Fibroblast of skin of scalp (primary cell): ENCODE measurements at regions not wholly inside any gene's neighbourhood (a gene's known extent, or its start where the extent isn't known, plus 50 kb on each side); places are given as distances from the start of the nearest gene placed in this dataset.

Source experiments
- DNase-seq: peaks from one replicate; pipeline ENCODE4 v3.0.0-alpha.2; 2013

DNA sequence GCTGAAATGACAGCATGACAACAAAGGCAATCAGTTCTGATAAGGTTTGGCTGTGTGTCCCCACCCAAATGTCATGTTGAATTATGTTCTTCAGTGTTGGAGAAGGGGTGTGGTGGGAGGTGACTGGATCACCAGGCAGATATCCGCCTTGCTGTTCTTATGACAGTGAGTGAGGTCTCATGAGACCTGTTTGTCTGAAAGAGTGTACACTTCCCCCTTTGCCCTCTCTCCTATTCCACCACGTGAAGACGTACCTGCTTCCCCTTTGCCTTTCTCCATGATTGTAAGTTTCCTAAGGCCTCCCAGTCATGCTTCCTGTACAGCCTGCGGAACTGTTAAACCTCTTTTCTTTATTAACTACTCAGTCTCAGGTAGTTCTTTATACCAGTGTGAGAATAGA, 553.0 kb downstream of the DCDC2C start:
- DNase-seq: no peak

DNA sequence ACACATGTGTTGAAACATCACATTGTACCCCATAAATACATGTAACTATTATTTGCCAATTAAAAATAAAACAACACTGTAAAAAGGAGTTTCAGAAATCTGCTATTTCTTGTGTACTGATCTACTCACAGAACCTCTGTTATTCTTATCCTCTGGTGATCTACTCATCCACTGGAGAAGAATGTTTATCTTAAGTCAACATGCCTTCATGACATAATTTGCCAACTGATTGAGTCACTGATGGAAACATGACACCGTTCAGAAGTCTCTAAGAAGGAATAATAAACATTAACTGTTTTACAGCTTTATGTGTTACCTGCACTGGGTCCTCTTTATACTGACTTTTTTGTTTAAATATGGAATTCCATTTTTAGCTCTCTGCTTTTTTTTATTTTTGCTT, 555.2 kb downstream of the DCDC2C start:
- DNase-seq: peak; percentile 3

DNA sequence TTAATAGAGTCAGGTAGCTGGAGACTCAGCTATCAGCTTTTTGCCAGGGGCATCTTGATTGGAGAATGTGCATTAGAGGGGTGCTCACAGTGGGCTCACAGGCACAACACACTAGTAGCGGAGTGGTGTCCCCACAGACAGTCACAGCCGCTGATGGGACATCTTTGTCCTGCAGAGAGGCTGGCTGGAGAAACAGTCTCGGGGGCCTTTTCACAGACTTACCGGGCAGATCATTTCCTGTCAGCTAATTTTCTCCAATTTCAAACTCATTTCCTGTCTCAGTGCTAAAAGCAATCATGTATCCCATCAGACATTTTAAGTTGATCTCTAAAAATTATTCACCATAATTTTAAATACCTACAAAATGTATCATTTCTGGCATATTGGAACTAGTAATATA, 562.6 kb downstream of the DCDC2C start:
- no peak for DNase-seq

DNA sequence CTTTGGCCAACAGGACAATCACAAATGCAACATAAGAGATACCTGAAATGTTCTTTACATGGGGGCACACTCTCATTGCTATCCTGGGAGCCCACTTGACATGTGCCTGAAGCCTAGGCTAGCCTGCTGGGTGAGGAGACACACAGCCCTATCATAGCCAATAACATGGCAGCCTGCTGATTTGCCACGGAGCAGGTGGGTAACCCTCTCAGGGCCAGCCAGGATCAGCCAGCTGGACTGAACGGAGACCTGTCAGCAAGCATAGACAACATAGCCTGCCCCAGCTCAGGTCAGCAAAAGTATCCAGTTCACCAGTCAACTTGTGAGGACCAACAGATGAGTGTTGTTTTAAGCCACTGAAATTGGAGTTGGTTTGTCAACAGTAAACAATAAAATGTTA, 566.5 kb downstream of the DCDC2C start:
- DNase-seq: no peak

DNA sequence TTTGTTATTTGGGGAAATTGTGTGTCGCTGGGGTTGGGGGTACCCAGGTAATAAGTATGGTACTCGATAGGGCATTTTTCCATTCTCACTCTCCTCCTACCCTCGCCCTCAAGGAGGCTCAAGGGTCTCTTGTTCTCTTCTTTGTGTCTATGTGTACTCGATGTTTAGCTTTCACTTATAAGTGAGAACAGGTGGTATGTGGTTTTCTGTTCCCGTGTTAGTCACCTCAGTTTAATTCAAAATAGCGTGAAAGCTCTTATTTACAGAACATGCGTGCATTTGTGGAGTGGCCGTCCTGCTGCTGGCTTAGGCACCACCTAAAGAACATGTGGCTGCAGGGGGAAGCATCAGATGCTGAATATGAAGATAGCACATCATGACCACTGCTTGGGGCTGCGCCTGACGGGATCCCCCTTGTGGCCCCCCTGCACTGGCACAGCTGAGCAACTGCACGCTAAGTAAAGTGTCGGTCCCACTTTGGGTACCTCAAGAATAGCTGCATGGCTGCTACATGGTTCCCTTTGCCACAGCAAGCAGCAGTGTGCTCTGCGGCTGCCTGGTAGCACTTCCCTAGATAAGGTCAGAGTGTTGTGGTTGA, 569.0 kb downstream of the DCDC2C start:
- no peak for DNase-seq

DNA sequence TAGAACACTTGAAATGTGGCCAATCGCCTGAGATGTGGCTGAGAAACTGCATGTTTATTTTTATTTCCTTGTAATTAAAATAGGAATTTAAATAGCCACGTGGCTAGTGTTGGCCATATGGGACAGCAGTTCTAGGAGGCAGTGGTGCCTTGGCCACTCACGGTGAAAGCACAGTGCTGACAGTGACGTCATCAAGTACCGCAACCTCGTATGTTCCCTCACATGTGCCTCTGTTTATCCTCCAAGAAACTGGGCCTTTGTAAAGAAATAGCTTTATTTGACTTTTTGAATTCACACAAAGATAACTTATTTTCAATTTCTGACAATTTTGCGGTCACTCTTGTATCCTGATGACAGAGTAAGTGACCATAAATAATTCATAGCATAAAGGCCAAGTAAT, 575.0 kb downstream of the DCDC2C start:
- no peak for DNase-seq

DNA sequence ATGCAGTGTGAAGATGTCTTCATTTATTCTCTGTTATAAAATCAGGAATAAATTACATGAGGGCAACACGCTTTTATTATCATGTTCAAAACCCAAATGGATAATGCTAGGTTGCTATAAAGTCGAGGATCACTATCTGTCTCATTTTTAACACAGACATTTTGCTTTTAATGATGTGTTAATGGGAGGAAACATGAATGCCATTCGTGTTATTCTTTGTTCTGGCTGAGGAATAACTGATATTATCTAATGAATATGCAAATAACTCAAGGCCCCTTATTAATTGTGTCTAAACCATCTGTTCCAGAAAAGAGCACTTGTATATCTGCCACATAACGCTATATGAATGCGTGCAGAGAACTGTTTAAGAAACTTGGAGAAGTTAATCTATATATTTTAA, 576.1 kb downstream of the DCDC2C start:
- DNase-seq: no peak

DNA sequence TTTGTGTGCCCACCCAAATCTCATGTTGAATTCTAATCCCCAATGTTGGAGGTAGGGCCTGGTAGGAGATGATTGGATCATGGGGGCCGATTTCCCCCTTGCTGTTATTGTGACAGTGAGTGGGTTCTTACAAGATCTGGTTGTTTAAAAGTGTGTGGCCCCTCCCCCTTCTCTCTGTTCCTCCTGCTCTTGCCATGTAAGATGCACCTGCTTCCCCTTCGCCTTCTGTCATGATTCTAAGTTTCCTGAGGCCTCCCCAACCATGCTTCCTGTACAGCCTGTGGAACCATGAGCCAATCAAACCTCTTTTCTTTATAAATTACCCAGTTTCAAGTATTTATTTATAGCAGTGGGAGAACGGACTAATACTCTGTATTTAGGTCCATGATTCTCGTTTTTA, 588.1 kb downstream of the DCDC2C start:
- DNase-seq: no peak

DNA sequence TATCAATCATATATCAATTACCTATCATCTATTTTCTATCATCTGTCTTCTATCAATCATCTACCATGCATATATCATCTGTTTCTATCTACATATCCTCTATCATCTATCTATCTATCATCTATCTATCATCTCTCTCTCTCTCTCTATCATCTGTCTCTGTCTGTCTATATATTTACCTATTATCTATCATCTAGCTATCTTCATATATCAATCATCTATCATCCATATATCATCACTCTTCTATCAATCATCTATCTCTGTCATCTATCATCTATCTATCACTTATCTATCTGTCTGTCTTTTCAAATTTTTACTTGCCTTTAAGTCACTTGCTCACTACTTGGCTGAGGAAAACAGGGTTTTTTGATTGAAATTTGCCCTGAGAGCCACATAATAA, 592.3 kb downstream of the DCDC2C start:
- DNase-seq: no peak

DNA sequence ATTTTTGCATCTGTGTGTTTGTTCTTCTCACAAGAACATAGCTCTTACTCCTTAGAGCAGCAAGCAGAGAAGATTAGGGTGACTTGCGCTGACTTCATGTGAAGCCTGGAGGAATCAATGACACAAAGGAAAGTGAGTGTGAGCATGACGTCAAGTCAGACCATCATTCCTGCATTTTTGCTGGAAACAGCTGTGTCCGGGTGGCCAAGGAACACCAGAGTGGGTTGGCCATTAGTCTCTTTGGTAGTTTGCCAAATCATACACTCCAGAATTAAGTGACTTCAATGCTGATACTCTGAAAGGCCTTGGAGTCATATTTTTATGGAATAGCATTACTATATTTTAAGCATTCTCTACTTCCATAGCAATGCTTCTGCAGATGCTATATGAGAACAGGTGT, 597.2 kb downstream of the DCDC2C start:
- no peak for DNase-seq

DNA sequence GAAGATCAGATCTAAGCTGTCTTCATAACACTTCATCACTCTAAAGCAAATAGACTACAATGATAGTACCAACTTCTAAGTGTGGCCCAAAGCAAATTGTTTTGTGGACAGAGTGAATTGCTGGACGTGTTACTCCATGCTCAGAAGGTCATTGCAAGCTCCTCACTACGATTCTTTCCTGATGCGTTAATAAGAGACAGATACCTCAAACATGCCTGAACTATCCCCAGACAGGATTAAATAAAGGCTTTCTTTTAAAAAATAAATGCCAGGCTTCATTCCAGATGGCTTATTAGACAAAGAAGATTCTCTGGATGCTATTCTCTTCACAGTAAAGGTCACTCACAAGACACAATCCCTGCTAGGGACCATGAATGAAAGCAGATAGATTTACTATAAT, 621.2 kb downstream of the DCDC2C start:
- no peak for DNase-seq

DNA sequence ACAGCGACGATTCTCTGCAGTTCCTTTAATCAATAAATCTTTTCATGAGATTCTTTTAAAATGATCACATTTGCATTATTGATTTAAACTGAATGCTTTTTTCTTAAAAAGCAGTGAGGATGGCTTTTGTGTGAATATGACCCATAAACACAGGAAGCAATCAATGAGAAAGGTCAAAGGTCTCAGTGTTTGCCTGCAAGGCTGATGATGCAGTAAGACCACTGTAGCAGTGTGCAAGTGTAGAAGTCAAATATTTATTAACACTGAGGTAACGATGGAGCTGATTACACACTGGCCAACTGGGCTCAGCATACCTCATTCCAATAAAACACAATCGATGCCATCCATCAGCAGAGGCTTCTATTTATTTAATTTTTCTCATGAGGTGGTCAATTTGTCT, 633.5 kb downstream of the DCDC2C start:
- no peak for DNase-seq

DNA sequence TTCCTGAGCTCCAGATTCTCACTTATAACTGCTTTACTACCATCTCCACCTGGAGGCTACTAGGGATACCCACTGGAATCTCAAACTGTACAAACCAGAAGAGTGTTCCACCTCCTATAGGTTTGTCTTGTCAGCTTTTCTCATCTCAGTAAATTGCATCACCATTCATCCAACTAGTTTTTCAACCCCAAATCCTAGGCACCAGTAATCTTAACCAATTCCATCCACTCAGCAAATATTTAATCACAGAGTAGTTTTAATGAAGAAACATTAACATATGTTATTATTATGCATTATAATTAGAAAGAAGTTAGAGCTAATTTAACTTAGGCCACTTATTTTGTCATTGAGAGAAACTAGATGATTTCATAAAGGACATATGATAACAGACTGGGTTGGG, 635.0 kb downstream of the DCDC2C start:
- no peak for DNase-seq

DNA sequence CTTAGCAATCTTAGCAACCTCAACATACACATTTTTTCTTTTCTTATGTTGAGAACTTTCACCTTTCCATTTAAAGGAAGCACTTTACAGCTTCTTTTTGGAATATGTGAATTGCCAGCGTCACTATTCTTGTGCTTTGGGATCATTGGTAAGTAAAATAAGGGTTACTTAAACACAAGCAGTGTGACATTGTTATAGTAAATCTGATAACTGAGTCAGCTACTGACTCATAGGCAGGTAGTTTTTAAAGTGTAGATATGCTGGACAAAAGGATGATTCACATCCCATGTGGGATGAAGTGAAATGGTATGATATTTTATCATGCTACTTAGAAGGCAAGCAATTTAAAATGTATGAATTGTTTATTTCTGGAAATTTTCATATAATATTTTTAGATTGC, 637.2 kb downstream of the DCDC2C start:
- no peak for DNase-seq

DNA sequence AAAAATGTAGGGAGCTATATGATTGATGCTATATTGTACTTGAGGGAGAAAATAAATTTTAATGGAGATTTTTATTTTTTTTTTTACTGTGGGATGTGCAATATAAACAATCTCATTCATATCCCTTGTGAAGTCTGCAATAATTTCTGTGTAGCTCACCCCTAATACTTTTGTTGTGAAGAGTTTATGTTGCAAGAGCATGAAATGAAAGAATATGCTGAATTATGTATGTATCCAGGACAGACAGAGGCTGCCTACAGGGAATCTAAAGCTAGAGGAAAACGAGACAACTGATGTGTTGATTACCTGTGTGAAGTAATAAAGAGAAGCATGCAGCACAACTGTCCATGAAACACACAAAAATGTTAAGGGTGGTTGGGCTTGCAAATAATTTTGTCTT, 643.3 kb downstream of the DCDC2C start:
- DNase-seq: no peak

DNA sequence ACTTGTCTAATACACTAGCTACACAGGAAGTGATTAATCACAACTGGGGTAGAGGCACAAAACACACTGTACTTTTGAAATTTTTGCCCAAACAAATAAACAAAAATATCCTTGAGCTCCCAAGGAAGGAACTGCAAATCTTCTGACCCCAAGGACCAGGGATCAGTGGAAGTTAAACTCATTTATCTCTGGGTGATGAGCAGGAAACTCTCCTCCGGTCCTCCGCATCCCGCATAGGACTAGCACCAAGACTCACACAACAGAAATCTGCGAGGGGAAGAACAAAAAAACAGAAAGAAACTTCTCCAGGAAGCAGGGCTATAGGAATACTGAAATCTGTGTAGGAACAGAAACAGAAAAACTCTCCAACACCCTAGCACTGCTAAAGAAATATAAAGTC, 650.3 kb downstream of the DCDC2C start:
- DNase-seq: no peak

DNA sequence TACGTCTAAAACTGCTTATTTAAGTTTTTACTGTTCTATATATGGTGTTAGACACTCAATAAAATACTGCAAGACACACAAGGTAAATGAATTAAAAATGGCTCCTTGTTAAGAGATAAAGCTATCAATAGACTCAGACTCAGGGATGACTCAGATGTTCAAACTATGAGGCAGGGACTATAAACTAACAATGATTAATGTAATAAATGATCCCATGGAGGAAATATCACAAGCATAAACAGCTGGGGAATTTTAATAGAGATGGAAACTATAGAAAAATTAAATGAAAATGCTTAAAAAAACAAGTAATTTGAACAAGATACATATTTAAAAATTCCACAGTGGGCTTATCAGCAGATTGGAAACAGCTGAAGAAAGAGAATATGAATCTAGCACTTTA, 650.8 kb downstream of the DCDC2C start:
- DNase-seq: no peak

DNA sequence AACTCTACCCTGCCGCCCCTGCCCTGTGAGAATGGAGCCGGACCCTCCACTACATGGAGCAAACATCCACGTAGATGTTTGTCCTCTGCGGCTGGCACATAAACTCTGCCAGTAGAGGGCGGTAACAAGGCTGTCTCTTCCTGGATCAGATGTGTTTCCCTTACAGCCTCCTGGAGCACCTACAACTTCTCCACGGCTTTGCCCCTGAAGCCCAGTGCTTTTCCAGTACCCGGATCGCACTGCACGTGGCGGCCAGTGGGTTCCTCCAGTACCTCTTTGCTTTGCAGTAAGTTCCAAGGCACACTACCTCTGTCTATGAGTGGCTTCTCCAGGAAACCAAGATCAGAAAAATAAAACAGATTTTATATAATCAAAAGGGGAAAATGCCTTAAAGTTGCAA, 651.3 kb downstream of the DCDC2C start:
- peak; percentile 4 for DNase-seq

DNA sequence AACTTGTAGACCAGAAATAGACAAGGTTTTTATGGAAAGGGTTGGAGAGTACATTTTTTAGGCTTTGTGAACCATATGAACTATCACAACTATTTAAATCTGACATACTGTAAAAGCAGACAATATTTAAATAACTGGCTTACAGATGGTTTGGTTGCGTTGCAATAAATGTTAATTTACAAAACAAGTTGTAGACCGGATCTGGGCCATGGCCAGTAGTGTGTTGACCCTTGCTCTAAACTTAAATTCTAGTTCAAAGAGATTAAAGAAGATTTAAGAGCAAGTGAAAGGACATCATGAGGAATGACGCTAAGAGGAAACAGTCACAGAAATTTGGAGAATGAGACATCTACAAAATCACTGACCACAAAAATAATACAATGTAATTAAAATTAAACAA, 652.7 kb downstream of the DCDC2C start:
- no peak for DNase-seq

DNA sequence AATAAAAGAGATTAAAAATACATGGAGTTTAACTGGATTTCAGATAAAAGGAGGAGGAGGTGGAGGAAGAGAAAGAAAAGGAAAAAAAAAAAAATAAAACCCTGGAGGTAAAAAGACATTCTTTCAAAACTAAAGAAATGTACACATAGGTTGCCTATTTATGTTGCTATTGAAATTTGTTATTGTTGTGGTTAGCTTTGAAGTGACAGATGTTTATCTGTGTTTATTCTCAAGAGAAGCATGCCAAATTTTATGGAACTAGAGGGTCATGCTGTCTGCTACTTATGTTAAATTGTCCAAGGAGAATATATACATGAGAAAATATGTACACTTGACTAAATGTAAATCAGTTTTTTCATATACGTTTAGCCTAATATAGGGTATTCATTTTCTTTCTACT, 653.2 kb downstream of the DCDC2C start:
- no peak for DNase-seq

DNA sequence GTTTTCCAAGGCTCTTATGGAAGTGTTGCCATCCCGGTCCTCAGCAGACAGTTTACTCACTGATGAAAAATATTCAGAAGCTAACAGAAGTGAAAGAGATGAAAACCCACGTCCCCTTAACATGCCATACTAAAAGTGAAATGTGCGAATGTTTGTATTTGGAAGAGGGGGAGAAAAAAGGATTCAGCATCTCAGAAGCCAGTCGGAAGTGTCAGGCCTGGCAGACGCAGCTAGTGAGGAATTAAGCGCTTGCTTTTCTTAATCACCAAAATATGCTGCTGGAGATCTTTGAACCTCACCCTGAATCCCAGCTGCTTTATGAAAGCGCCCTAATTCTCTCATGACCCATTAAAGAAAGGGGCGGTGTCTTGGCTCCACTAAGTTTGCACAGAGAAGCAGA, 653.7 kb downstream of the DCDC2C start:
- DNase-seq: no peak

DNA sequence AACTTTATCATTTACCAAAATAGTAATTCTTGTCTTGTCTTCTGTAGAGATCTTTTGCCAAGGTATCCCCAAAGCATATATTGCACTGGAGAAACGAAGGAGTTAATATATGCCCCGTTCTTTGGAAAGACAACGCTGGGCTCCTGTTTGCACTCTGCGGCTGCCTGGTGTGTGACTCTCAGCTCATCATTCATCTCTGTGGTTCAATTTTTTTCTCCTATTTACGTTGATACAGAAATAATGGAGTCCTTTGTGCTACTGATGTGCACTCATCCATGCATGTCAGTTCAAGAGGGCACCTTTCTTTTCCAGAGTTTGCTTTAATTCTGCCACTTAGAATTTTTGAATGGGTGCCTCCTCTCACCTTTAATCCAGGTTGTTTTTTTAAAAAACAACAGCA, 655.5 kb downstream of the DCDC2C start:
- DNase-seq: no peak

DNA sequence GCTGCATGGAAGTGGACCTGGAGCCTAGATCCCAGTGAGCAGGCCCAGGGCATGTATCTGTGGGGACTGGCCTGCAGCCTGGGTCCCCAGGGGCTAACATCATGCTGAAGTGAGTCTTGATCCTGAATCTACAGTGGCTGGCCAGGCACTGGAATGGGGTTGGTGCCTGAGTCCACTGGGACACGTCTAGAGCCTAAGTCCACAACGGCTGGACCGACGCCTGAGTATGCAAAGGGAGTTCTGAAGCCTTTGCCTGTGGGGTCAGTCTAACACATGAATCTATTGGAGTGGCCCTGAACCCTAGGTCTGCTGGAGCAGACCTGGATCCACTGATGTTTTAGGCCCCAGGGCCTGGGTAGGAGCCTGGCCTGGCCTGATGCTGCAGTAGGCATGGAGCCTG, 665.5 kb downstream of the DCDC2C start:
- no peak for DNase-seq

DNA sequence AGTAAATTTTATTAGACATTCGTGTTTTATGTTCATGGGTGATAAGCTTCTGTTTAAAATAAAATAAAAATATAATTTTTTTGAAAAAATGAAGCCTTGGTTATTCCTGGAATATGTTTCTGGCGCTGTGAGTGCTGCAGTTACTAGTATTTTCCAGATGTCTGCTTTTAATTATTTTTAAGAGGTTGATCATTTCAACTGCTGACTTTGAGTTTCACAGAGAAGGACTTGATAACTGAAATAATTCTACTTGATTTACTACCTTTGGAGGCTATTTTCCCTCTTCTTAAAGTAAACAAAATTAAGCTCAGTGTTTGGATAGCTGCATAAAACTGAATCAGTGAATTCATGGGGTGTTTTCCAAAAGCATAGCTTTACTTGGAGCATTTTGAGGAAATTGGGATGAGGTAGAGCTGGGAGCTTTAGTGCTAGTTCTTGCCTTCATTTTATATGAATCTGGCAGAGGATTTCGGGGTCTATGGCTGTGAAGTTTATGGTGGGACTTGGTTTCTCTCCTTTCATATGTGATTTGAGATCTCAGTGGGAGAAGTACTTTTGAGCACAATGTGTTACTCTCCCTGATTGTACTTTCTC, 666.5 kb downstream of the DCDC2C start:
- no peak for DNase-seq

DNA sequence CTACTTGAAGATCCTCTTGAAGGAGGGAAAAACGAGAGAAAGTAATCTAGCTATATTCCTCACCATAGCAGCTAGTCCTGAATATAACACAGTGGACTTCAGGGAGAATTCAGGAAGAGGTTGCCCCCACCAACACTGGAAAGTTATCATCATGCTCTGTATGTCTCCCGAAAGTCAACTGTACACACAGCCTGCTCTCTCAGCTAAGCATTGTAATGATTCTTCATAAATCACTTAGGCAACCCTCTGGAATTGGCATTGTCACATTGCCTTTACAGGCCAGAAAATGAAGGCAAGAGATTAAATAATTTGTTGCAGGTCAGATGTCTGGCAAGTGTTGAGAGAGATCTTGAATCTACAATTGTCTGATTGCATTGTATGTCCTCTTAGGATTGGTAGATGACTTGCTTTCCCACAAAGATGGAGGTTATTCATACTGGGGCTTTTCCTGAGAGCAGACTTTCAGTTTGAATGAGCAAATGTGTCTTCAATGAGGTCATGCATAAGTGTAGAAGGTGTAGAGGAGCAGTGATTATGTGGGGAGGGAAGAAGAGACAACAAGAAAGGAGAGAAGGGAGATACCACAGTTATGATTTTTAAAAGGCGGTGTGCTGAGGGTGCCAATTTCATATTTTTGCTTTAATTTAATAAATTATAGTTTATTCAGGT, 667.2 kb downstream of the DCDC2C start:
- no peak for DNase-seq
